ENCODE measurements at regions not wholly inside any gene's neighbourhood (a gene's known extent, or its start where the extent isn't known, plus 50 kb on each side); places are given as distances from the start of the nearest gene placed in this dataset.
A peak's percentile ranks its signal among the peaks of the same experiment; 100 is the strongest.

GRCh38 chr20:50373674-50374286 lies 136.4 kb upstream of the PTPN1 start:
- 88% methylated on average over 7 of the region's 7 CpGs for WGBS
- H2BK12ac ChIP-seq (ENCODE audit: low read length in 2 of 2): peak overlapping the region in 1 of 2 experiments; percentile 15
- no peak overlapping the region for H2BK120ac ChIP-seq (ENCODE audit: low read depth, low read length)
- H3K18ac ChIP-seq (ENCODE audit: low read depth in 1 of 2, low read length in 2 of 2): no peak overlapping the region
- no peak overlapping the region for H3K4me3 ChIP-seq (ENCODE audit: insufficient read depth in 1 of 2, low read depth in 1 of 2, low read length in 2 of 2)
- no peak overlapping the region for H4K91ac ChIP-seq (ENCODE audit: low read length)
- H3K27ac ChIP-seq (ENCODE audit: low read length, poor library complexity, severe bottlenecking): no peak overlapping the region
- H3K9ac ChIP-seq (ENCODE audit: low read length): no peak overlapping the region
- H2BK5ac ChIP-seq (ENCODE audit: low read depth, low read length, poor library complexity, severe bottlenecking): no peak overlapping the region
- no peak overlapping the region for H3K14ac ChIP-seq (ENCODE audit: low read length in 2 of 2)
- no peak overlapping the region for H2BK15ac ChIP-seq (ENCODE audit: low read depth, poor library complexity, severe bottlenecking)
- peaks cover 17% of the 10 kb centered on the region for H3K4me1 ChIP-seq (ENCODE audit: control insufficient read depth, insufficient read depth, low read depth, low read length)
- H3K4me2 ChIP-seq (ENCODE audit: low read length, poor library complexity, severe bottlenecking): no peak overlapping the region
- DNase-seq: no peak
- no peaks in the 10 kb centered on the region for H3K79me1 ChIP-seq (replicated peaks; ENCODE audit: low read length, poor library complexity, severe bottlenecking)
- no peaks in the 10 kb centered on the region for H3K27me3 ChIP-seq (ENCODE audit: control insufficient read depth in 1 of 2, insufficient read depth in 1 of 2, low read length in 2 of 2)
- H3K23ac ChIP-seq (ENCODE audit: low read length in 2 of 2): no peak overlapping the region
- no peak overlapping the region for H4K8ac ChIP-seq (ENCODE audit: low read length)
- no peak overlapping the region for H2AK5ac ChIP-seq (ENCODE audit: low read length, severe bottlenecking)
- H2AFZ ChIP-seq (ENCODE audit: low read depth, low read length): no peak overlapping the region
- no peaks in the 10 kb centered on the region for H3K36me3 ChIP-seq (ENCODE audit: control insufficient read depth in 1 of 2, insufficient read depth in 2 of 2, low read depth in 1 of 2, low read length in 2 of 2)
- H3K9me3 ChIP-seq (ENCODE audit: control insufficient read depth, low read length): no peaks in the 10 kb centered on the region
- H3K4ac ChIP-seq (ENCODE audit: low read depth in 1 of 2, low read length in 2 of 2): no peak overlapping the region

DNA sequence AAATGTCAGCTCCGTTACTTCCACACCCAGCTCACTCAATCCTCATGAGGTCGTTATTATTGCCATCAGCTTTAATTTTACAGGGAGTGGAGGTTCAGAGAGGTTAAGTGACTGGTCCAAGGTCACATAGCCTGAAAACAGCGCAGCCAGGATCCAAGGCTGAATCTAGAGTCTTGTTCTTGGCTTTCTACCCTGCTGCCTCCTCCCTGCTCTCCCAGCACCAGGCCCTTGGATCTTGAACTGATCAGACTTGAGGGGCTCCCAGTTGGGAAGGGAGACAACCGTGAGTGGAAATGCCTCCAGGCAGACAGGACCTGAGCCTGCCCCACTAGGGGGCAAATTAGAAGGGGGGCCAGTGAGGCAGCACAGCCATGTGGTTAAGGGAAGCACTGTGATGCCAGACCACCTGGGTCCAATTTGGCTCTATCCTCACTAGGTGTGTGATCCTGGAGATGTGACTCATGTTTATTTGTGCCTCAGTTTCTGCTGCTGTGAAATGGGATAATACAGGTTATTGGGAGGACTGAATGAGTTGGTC lies 135.6 kb upstream of the PTPN1 start:
- Histone ChIP-seq H2BK5ac (ENCODE audit: low read depth, low read length, poor library complexity, severe bottlenecking) (no peak overlapping the region), H2AK5ac (ENCODE audit: low read length, severe bottlenecking) (no peak overlapping the region), H3K27me3 (ENCODE audit: control insufficient read depth in 1 of 2, insufficient read depth in 1 of 2, low read length in 2 of 2) (no peaks in the 10 kb centered on the region), H3K23ac (ENCODE audit: low read length in 2 of 2) (no peak overlapping the region), H3K27ac (ENCODE audit: low read length, poor library complexity, severe bottlenecking) (no peak overlapping the region), H3K14ac (ENCODE audit: low read length in 2 of 2) (no peak overlapping the region), H3K4me3 (ENCODE audit: insufficient read depth in 1 of 2, low read depth in 1 of 2, low read length in 2 of 2) (no peak overlapping the region), H4K91ac (ENCODE audit: low read length) (no peak overlapping the region), H2AFZ (ENCODE audit: low read depth, low read length) (no peak overlapping the region), H3K18ac (ENCODE audit: low read depth in 1 of 2, low read length in 2 of 2) (no peak overlapping the region), H4K8ac (ENCODE audit: low read length) (no peak overlapping the region), H3K9me3 (ENCODE audit: control insufficient read depth, low read length) (no peaks in the 10 kb centered on the region), H2BK12ac (ENCODE audit: low read length in 2 of 2) (no peak overlapping the region), H3K9ac (ENCODE audit: low read length) (no peak overlapping the region), H3K4ac (ENCODE audit: low read depth in 1 of 2, low read length in 2 of 2) (no peak overlapping the region), H3K4me2 (ENCODE audit: low read length, poor library complexity, severe bottlenecking) (no peak overlapping the region), H3K36me3 (ENCODE audit: control insufficient read depth in 1 of 2, insufficient read depth in 2 of 2, low read depth in 1 of 2, low read length in 2 of 2) (no peaks in the 10 kb centered on the region), H2BK15ac (ENCODE audit: low read depth, poor library complexity, severe bottlenecking) (no peak overlapping the region), H3K4me1 (ENCODE audit: control insufficient read depth, insufficient read depth, low read depth, low read length) (peaks cover 17% of the 10 kb centered on the region), H2BK120ac (ENCODE audit: low read depth, low read length) (no peak overlapping the region), H3K79me1 (replicated peaks; ENCODE audit: low read length, poor library complexity, severe bottlenecking) (no peaks in the 10 kb centered on the region)
- no peak for DNase-seq
- WGBS: 97% methylated on average over 3 of the region's 4 CpGs

- Histone ChIP-seq H3K79me1 (replicated peaks; ENCODE audit: low read length, poor library complexity, severe bottlenecking) (no peaks in the 10 kb centered on the region), H3K4me3 (ENCODE audit: insufficient read depth in 1 of 2, low read depth in 1 of 2, low read length in 2 of 2) (no peak overlapping the region), H2BK120ac (ENCODE audit: low read depth, low read length) (no peak overlapping the region), H3K4me1 (ENCODE audit: control insufficient read depth, insufficient read depth, low read depth, low read length) (peaks cover 17% of the 10 kb centered on the region), H3K4ac (ENCODE audit: low read depth in 1 of 2, low read length in 2 of 2) (no peak overlapping the region), H3K4me2 (ENCODE audit: low read length, poor library complexity, severe bottlenecking) (no peak overlapping the region), H3K9ac (ENCODE audit: low read length) (no peak overlapping the region), H4K8ac (ENCODE audit: low read length) (no peak overlapping the region), H2AFZ (ENCODE audit: low read depth, low read length) (no peak overlapping the region), H3K9me3 (ENCODE audit: control insufficient read depth, low read length) (no peaks in the 10 kb centered on the region), H3K14ac (ENCODE audit: low read length in 2 of 2) (no peak overlapping the region), H3K27ac (ENCODE audit: low read length, poor library complexity, severe bottlenecking) (no peak overlapping the region), H3K23ac (ENCODE audit: low read length in 2 of 2) (no peak overlapping the region), H2BK12ac (ENCODE audit: low read length in 2 of 2) (no peak overlapping the region), H4K91ac (ENCODE audit: low read length) (no peak overlapping the region), H2BK15ac (ENCODE audit: low read depth, poor library complexity, severe bottlenecking) (no peak overlapping the region), H2BK5ac (ENCODE audit: low read depth, low read length, poor library complexity, severe bottlenecking) (no peak overlapping the region), H2AK5ac (ENCODE audit: low read length, severe bottlenecking) (no peak overlapping the region), H3K18ac (ENCODE audit: low read depth in 1 of 2, low read length in 2 of 2) (peak overlapping the region in 1 of 2 experiments; percentile 18), H3K27me3 (ENCODE audit: control insufficient read depth in 1 of 2, insufficient read depth in 1 of 2, low read length in 2 of 2) (no peaks in the 10 kb centered on the region), H3K36me3 (ENCODE audit: control insufficient read depth in 1 of 2, insufficient read depth in 2 of 2, low read depth in 1 of 2, low read length in 2 of 2) (no peaks in the 10 kb centered on the region)
- no peak for DNase-seq
- 92% methylated on average over 12 of the region's 14 CpGs for WGBS
These were observed 133.8 kb upstream of the PTPN1 start for GRCh38 chr20:50376179-50376887.

- Histone ChIP-seq H2BK12ac (ENCODE audit: low read length in 2 of 2) (peak overlapping the region in 1 of 2 experiments; percentile 82), H3K23ac (ENCODE audit: low read length in 2 of 2) (no peak overlapping the region), H4K8ac (ENCODE audit: low read length) (no peak overlapping the region), H2BK5ac (ENCODE audit: low read depth, low read length, poor library complexity, severe bottlenecking) (no peak overlapping the region), H3K36me3 (ENCODE audit: control insufficient read depth in 1 of 2, insufficient read depth in 2 of 2, low read depth in 1 of 2, low read length in 2 of 2) (no peaks in the 10 kb centered on the region), H2BK15ac (ENCODE audit: low read depth, poor library complexity, severe bottlenecking) (no peak overlapping the region), H3K9me3 (ENCODE audit: control insufficient read depth, low read length) (no peaks in the 10 kb centered on the region), H3K27ac (ENCODE audit: low read length, poor library complexity, severe bottlenecking) (no peak overlapping the region), H3K9ac (ENCODE audit: low read length) (no peak overlapping the region), H4K91ac (ENCODE audit: low read length) (peak overlapping the region; percentile 60), H3K14ac (ENCODE audit: low read length in 2 of 2) (no peak overlapping the region), H3K4me2 (ENCODE audit: low read length, poor library complexity, severe bottlenecking) (no peak overlapping the region), H3K79me1 (replicated peaks; ENCODE audit: low read length, poor library complexity, severe bottlenecking) (no peaks in the 10 kb centered on the region), H3K18ac (ENCODE audit: low read depth in 1 of 2, low read length in 2 of 2) (peak overlapping the region in 1 of 2 experiments; percentile 40), H2AFZ (ENCODE audit: low read depth, low read length) (no peak overlapping the region), H2AK5ac (ENCODE audit: low read length, severe bottlenecking) (no peak overlapping the region), H3K4ac (ENCODE audit: low read depth in 1 of 2, low read length in 2 of 2) (no peak overlapping the region), H3K27me3 (ENCODE audit: control insufficient read depth in 1 of 2, insufficient read depth in 1 of 2, low read length in 2 of 2) (no peaks in the 10 kb centered on the region), H2BK120ac (ENCODE audit: low read depth, low read length) (no peak overlapping the region), H3K4me3 (ENCODE audit: insufficient read depth in 1 of 2, low read depth in 1 of 2, low read length in 2 of 2) (no peak overlapping the region), H3K4me1 (ENCODE audit: control insufficient read depth, insufficient read depth, low read depth, low read length) (peaks cover 17% of the 10 kb centered on the region)
- 97% methylated on average over 17 of the region's 17 CpGs for WGBS
- DNase-seq: no peak
These were observed 133.2 kb upstream of the PTPN1 start for GRCh38 chr20:50376888-50377459.

All from mesenchymal stem cell (in vitro differentiated cells and primary cell).